GM12865 (cell line): ENCODE measurements at regions not wholly inside any gene's neighbourhood (a gene's known extent, or its start where the extent isn't known, plus 50 kb on each side); places are given as distances from the start of the nearest gene placed in this dataset.
"Not testable (repeated sequence)": the region's sequence is repeated elsewhere in the genome, so short reads cannot be mapped to it uniquely, and the experiment has no call there.

Experiments
- DNase-seq: peaks from one replicate; pipeline ENCODE4 v3.0.0; 2010; ENCODE audit warnings: low read depth
- H3K4me3 ChIP-seq: 2 replicates; pipeline ENCODE4 v1.5.1; 2011; ENCODE audit warnings: mild to moderate bottlenecking, low read depth, low read length, control low read depth
- CTCF ChIP-seq: IDR thresholded peaks from 2 replicates; pipeline ENCODE4 v1.5.1; 2011; ENCODE audit warnings: low read length, control low read depth, low read depth, inconsistent platforms; ENCODE audit not compliant: insufficient read depth; ENCODE audit errors: missing control alignments

GRCh38 chr22:48821346-48821690 is 1006.4 kb downstream of the BRD1 start:
- no peak for TF ChIP-seq CTCF
- no peak overlapping the region for H3K4me3 ChIP-seq
- no peak for DNase-seq

GRCh38 chr22:48820481-48821345 is 1007.0 kb downstream of the BRD1 start:
- no peak overlapping the region for H3K4me3 ChIP-seq
- no peak for TF ChIP-seq CTCF
- DNase-seq, result no peak

GRCh38 chr22:48819961-48820360 is 1007.7 kb downstream of the BRD1 start:
- no peak for TF ChIP-seq CTCF
- DNase-seq, result no peak
- no peak overlapping the region for H3K4me3 ChIP-seq

- TF ChIP-seq CTCF, result no peak
- no peak for DNase-seq
These were observed 1008.4 kb downstream of the BRD1 start for GRCh38 chr22:48819232-48819631.

GRCh38 chr22:48817491-48817890 is 1010.2 kb downstream of the BRD1 start:
- H3K4me3 ChIP-seq, result not testable (repeated sequence)

More at GRCh38 chr22:48819232-48819631, 1008.4 kb downstream of the BRD1 start:
- no peak overlapping the region for H3K4me3 ChIP-seq

GRCh38 chr22:48811885-48812284 is 1015.8 kb downstream of the BRD1 start:
- no peak for DNase-seq
- TF ChIP-seq CTCF, result no peak
- no peak overlapping the region for H3K4me3 ChIP-seq

More at GRCh38 chr22:48817491-48817890, 1010.2 kb downstream of the BRD1 start:
- not testable (repeated sequence) for DNase-seq

- no peak for TF ChIP-seq CTCF
- no peak overlapping the region for H3K4me3 ChIP-seq
- no peak for DNase-seq
These were observed 1019.4 kb downstream of the BRD1 start for GRCh38 chr22:48808038-48808960.
